HEK293 (cell line): ENCODE measurements at regions not wholly inside any gene's neighbourhood (a gene's known extent, or its start where the extent isn't known, plus 50 kb on each side); places are given as distances from the start of the nearest gene placed in this dataset.

Experiments used
- MYNN ChIP-seq: fragments of 450-650 bp; formaldehyde crosslinking; IDR thresholded peaks from 2 replicates; pipeline ENCODE4 v1.5.1; 2016; ENCODE audit warnings: missing biosample characterization, missing genetic modification characterization, borderline replicate concordance
- ZBTB20 ChIP-seq: fragments of 450-650 bp; formaldehyde crosslinking; IDR thresholded peaks from 2 replicates; pipeline ENCODE4 v1.5.1; 2016; ENCODE audit warnings: missing biosample characterization, missing genetic modification characterization
- ZFP41 ChIP-seq: fragments of 450-650 bp; formaldehyde crosslinking; IDR thresholded peaks from 2 replicates; pipeline ENCODE4 v1.5.1; 2016; ENCODE audit warnings: missing biosample characterization, missing genetic modification characterization, borderline replicate concordance
- ZNF629 ChIP-seq: fragments of 450-650 bp; formaldehyde crosslinking; IDR thresholded peaks from 2 replicates; pipeline ENCODE4 v1.5.1; 2017; ENCODE audit warnings: missing biosample characterization, missing genetic modification characterization
- TF ChIP-seq, protein P1 (sequence below): fragments of 450-650 bp; formaldehyde crosslinking; IDR thresholded peaks from 2 replicates; pipeline ENCODE4 v1.5.1; 2016; ENCODE audit warnings: missing biosample characterization, missing genetic modification characterization
- TF ChIP-seq, protein P2 (sequence below): fragments of 450-650 bp; formaldehyde crosslinking; IDR thresholded peaks from 2 replicates; pipeline ENCODE4 v1.5.1; 2016; ENCODE audit warnings: missing biosample characterization, missing genetic modification characterization
- TF ChIP-seq, protein P3 (sequence below): fragments of 450-650 bp; formaldehyde crosslinking; IDR thresholded peaks from 2 replicates; pipeline ENCODE4 v1.5.1; 2016; ENCODE audit warnings: missing biosample characterization, missing genetic modification characterization
- TF ChIP-seq, protein P4 (sequence below): fragments of 450-650 bp; formaldehyde crosslinking; IDR thresholded peaks from 2 replicates; pipeline ENCODE4 v1.5.1; 2016; ENCODE audit warnings: missing biosample characterization, missing genetic modification characterization

DNA sequence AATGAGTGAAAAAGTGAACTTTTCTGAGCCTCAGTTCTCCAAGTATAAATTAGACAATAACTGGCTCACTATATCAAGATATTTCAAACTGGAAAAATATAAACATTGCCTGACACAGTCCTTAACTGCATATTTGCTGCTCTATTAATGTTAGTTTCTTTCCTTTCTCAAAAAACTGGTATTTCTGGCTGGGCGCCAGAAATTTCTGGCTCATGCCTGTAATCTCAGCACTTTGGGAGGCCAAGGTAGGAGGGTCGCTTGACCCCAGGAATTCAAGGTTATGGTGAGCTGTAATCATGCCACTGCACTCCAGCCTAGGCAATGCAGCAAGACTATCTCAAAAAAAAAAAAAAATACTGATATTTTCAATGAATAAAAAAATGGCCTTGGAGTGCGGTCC, 227.0 kb downstream of the MAGEB17 start:
- TF ChIP-seq, protein P1, sequence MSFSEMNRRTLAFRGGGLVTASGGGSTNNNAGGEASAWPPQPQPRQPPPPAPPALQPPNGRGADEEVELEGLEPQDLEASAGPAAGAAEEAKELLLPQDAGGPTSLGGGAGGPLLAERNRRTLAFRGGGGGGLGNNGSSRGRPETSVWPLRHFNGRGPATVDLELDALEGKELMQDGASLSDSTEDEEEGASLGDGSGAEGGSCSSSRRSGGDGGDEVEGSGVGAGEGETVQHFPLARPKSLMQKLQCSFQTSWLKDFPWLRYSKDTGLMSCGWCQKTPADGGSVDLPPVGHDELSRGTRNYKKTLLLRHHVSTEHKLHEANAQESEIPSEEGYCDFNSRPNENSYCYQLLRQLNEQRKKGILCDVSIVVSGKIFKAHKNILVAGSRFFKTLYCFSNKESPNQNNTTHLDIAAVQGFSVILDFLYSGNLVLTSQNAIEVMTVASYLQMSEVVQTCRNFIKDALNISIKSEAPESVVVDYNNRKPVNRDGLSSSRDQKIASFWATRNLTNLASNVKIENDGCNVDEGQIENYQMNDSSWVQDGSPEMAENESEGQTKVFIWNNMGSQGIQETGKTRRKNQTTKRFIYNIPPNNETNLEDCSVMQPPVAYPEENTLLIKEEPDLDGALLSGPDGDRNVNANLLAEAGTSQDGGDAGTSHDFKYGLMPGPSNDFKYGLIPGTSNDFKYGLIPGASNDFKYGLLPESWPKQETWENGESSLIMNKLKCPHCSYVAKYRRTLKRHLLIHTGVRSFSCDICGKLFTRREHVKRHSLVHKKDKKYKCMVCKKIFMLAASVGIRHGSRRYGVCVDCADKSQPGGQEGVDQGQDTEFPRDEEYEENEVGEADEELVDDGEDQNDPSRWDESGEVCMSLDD (tag by site-specific recombination), result no peak
- TF ChIP-seq, protein P2, sequence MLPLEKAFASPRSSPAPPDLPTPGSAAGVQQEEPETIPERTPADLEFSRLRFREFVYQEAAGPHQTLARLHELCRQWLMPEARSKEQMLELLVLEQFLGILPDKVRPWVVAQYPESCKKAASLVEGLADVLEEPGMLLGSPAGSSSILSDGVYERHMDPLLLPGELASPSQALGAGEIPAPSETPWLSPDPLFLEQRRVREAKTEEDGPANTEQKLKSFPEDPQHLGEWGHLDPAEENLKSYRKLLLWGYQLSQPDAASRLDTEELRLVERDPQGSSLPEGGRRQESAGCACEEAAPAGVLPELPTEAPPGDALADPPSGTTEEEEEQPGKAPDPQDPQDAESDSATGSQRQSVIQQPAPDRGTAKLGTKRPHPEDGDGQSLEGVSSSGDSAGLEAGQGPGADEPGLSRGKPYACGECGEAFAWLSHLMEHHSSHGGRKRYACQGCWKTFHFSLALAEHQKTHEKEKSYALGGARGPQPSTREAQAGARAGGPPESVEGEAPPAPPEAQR (tag by site-specific recombination), result no peak
- TF ChIP-seq MYNN (tag by site-specific recombination) (no peak), ZFP41 (tag by site-specific recombination) (no peak), ZNF629 (tag by site-specific recombination) (no peak), ZBTB20 (tag by site-specific recombination) (no peak)
- TF ChIP-seq, protein P3, sequence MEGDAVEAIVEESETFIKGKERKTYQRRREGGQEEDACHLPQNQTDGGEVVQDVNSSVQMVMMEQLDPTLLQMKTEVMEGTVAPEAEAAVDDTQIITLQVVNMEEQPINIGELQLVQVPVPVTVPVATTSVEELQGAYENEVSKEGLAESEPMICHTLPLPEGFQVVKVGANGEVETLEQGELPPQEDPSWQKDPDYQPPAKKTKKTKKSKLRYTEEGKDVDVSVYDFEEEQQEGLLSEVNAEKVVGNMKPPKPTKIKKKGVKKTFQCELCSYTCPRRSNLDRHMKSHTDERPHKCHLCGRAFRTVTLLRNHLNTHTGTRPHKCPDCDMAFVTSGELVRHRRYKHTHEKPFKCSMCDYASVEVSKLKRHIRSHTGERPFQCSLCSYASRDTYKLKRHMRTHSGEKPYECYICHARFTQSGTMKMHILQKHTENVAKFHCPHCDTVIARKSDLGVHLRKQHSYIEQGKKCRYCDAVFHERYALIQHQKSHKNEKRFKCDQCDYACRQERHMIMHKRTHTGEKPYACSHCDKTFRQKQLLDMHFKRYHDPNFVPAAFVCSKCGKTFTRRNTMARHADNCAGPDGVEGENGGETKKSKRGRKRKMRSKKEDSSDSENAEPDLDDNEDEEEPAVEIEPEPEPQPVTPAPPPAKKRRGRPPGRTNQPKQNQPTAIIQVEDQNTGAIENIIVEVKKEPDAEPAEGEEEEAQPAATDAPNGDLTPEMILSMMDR (tag by site-specific recombination), result no peak
- TF ChIP-seq, protein P4, sequence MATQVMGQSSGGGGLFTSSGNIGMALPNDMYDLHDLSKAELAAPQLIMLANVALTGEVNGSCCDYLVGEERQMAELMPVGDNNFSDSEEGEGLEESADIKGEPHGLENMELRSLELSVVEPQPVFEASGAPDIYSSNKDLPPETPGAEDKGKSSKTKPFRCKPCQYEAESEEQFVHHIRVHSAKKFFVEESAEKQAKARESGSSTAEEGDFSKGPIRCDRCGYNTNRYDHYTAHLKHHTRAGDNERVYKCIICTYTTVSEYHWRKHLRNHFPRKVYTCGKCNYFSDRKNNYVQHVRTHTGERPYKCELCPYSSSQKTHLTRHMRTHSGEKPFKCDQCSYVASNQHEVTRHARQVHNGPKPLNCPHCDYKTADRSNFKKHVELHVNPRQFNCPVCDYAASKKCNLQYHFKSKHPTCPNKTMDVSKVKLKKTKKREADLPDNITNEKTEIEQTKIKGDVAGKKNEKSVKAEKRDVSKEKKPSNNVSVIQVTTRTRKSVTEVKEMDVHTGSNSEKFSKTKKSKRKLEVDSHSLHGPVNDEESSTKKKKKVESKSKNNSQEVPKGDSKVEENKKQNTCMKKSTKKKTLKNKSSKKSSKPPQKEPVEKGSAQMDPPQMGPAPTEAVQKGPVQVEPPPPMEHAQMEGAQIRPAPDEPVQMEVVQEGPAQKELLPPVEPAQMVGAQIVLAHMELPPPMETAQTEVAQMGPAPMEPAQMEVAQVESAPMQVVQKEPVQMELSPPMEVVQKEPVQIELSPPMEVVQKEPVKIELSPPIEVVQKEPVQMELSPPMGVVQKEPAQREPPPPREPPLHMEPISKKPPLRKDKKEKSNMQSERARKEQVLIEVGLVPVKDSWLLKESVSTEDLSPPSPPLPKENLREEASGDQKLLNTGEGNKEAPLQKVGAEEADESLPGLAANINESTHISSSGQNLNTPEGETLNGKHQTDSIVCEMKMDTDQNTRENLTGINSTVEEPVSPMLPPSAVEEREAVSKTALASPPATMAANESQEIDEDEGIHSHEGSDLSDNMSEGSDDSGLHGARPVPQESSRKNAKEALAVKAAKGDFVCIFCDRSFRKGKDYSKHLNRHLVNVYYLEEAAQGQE (tag by site-specific recombination), result no peak
